ENCODE measurements at regions not wholly inside any gene's neighbourhood (a gene's known extent, or its start where the extent isn't known, plus 50 kb on each side); places are given as distances from the start of the nearest gene placed in this dataset.

- TF ChIP-seq CTCF (IDR thresholded peaks at IDR 0.05; ENCODE audit: poor library complexity, severe bottlenecking) (no peak), RAD21 (conservative IDR thresholded peaks at IDR 0.05) (no peak), EP300 (conservative IDR thresholded peaks at IDR 0.05; ENCODE audit: poor library complexity, severe bottlenecking) (no peak)
Measured at GRCh38 chr17:79476074-79476652, 134.7 kb downstream of the RBFOX3 start (continued).

- Histone ChIP-seq H4K20me1 (ENCODE audit: insufficient read depth) (no peaks in the 10 kb centered on the region), H3K79me2 (replicated peaks; ENCODE audit: insufficient read depth, low read length) (no peaks in the 10 kb centered on the region), H3K9me3 (ENCODE audit: low read length) (no peaks in the 10 kb centered on the region), H3K9me2 (ENCODE audit: insufficient read depth, low read length) (no peaks in the 10 kb centered on the region), H3F3A (ENCODE audit: insufficient read depth, low read length, poor library complexity, severe bottlenecking) (no peaks in the 10 kb centered on the region), H3K36me3 (ENCODE audit: insufficient read depth, low read length) (no peaks in the 10 kb centered on the region), H3K27me3 (ENCODE audit: insufficient read depth, low read depth, low read length) (no peaks in the 10 kb centered on the region), H2AFZ (ENCODE audit: low read depth, low read length) (no peak overlapping the region), H3K4me3 (ENCODE audit: low read length) (no peak overlapping the region), H3K27ac (ENCODE audit: low read length) (no peak overlapping the region), H3K9ac (ENCODE audit: low read length) (no peak overlapping the region), H3K4me2 (ENCODE audit: low read length) (no peak overlapping the region)
- TF ChIP-seq POLR2AphosphoS5 (IDR thresholded peaks at IDR 0.05) (no peak), RAD21 (conservative IDR thresholded peaks at IDR 0.05) (no peak), EP300 (conservative IDR thresholded peaks at IDR 0.05; ENCODE audit: poor library complexity, severe bottlenecking) (no peak), CTCF (IDR thresholded peaks at IDR 0.05; ENCODE audit: poor library complexity, severe bottlenecking) (no peak), REST (IDR thresholded peaks at IDR 0.05; ENCODE audit: borderline replicate concordance) (no peak), TAF1 (IDR thresholded peaks at IDR 0.05; ENCODE audit: low read depth) (no peak), MXI1 (conservative IDR thresholded peaks at IDR 0.05; ENCODE audit: poor library complexity, severe bottlenecking) (no peak)
Measured at GRCh38 chr17:79473876-79474440, 136.9 kb downstream of the RBFOX3 start.

Measured in neural cell (in vitro differentiated cells).